GM18498 (cell line): ENCODE measurements at regions not wholly inside any gene's neighbourhood (a gene's known extent, or its start where the extent isn't known, plus 50 kb on each side); places are given as distances from the start of the nearest gene placed in this dataset.

Source experiments
- ATAC-seq: cut with Tn5 transposase; IDR thresholded peaks from one replicate; pipeline ENCODE4 v1.9.1; 2021; ENCODE audit warnings: mild to moderate bottlenecking, moderate library complexity; ENCODE audit not compliant: unreplicated experiment

GRCh38 chr10:118501637-118502440 lies 93.6 kb downstream of the PRLHR start:
- no peak for ATAC-seq

GRCh38 chr10:118501171-118501570 lies 94.3 kb downstream of the PRLHR start:
- no peak for ATAC-seq

- ATAC-seq, result no peak
These were observed 94.9 kb downstream of the PRLHR start for GRCh38 chr10:118500477-118501104.

GRCh38 chr10:118499186-118499585 lies 96.3 kb downstream of the PRLHR start:
- no peak for ATAC-seq

GRCh38 chr10:118498623-118499022 lies 96.8 kb downstream of the PRLHR start:
- no peak for ATAC-seq

- ATAC-seq, result no peak
These were observed 98.2 kb downstream of the PRLHR start for GRCh38 chr10:118497227-118497626.

- no peak for ATAC-seq
These were observed 98.9 kb downstream of the PRLHR start for GRCh38 chr10:118496525-118496924.

- ATAC-seq, result no peak
These were observed 99.9 kb downstream of the PRLHR start for GRCh38 chr10:118495499-118495898.

- ATAC-seq, result no peak
These were observed 104.4 kb downstream of the PRLHR start for GRCh38 chr10:118491055-118491454.

- no peak for ATAC-seq
These were observed 106.5 kb downstream of the PRLHR start for GRCh38 chr10:118488710-118489497.

GRCh38 chr10:118485641-118486040 lies 109.8 kb downstream of the PRLHR start:
- ATAC-seq, result no peak

- ATAC-seq, result no peak
These were observed 111.1 kb downstream of the PRLHR start for GRCh38 chr10:118484152-118484871.

- no peak for ATAC-seq
These were observed 112.0 kb downstream of the PRLHR start for GRCh38 chr10:118483496-118483895.

GRCh38 chr10:118482393-118483331 lies 112.8 kb downstream of the PRLHR start:
- no peak for ATAC-seq

GRCh38 chr10:118481871-118482270 lies 113.6 kb downstream of the PRLHR start:
- ATAC-seq, result no peak

GRCh38 chr10:118475214-118475613 lies 120.2 kb downstream of the PRLHR start:
- no peak for ATAC-seq

- no peak for ATAC-seq
These were observed 121.3 kb downstream of the PRLHR start for GRCh38 chr10:118474111-118474510.

GRCh38 chr10:118473305-118473960 lies 122.0 kb downstream of the PRLHR start:
- ATAC-seq, result no peak
